PC-3 (cell line): ENCODE measurements at regions not wholly inside any gene's neighbourhood (a gene's known extent, or its start where the extent isn't known, plus 50 kb on each side); places are given as distances from the start of the nearest gene placed in this dataset.

Experiments
- CTCF ChIP-seq: fragments of 300-600 bp; sonication (generic); conservative IDR thresholded peaks from 2 replicates; pipeline ENCODE4 v1.5.1; 2017; ENCODE audit warnings: antibody characterized with exemption, low read depth, mild to moderate bottlenecking, low read length
- EZH2 ChIP-seq: fragments of 300-600 bp; sonication (generic); IDR thresholded peaks from one replicate; pipeline ENCODE4 v1.6.1; 2017; ENCODE audit warnings: antibody characterized with exemption, mild to moderate bottlenecking, low read length; ENCODE audit not compliant: unreplicated experiment

GRCh38 chr9:80400624-80401230 lies 829.0 kb downstream of the TLE4 start:
- TF ChIP-seq CTCF (no peak), EZH2 (no peak)
